GM23338 (cell line): ENCODE measurements at regions not wholly inside any gene's neighbourhood (a gene's known extent, or its start where the extent isn't known, plus 50 kb on each side); places are given as distances from the start of the nearest gene placed in this dataset.

Experiments used
- EZH2 ChIP-seq: fragments of 200-600 bp; sonication (generic); IDR thresholded peaks from one replicate; pipeline ENCODE4 v1.8.0; 2017; ENCODE audit warnings: antibody characterized with exemption, mild to moderate bottlenecking, low read depth; ENCODE audit not compliant: unreplicated experiment
- EZH2phosphoT487 ChIP-seq: fragments of 200-600 bp; sonication (generic); IDR thresholded peaks from one replicate; pipeline ENCODE4 v1.8.1; 2018; ENCODE audit warnings: antibody characterized with exemption; ENCODE audit not compliant: unreplicated experiment
- POLR2AphosphoS5 ChIP-seq: IDR thresholded peaks from 2 replicates; pipeline ENCODE4 v1.6.1; 2016; ENCODE audit warnings: antibody characterized with exemption, low read depth
- REST ChIP-seq: IDR thresholded peaks from one replicate; pipeline ENCODE4 v1.6.1; 2018; ENCODE audit warnings: antibody characterized with exemption; ENCODE audit not compliant: unreplicated experiment
- TF ChIP-seq, protein P1 (sequence below), 2 experiments: fragments of 200-600 bp in 1 of 2; sonication (generic) in 1 of 2; conservative IDR thresholded peaks; 2 replicates each; pipeline versions ENCODE4 v1.5.1 to v1.6.1; 2016 to 2017; ENCODE audit warnings: antibody characterized with exemption in 2 of 2, low read depth in 2 of 2, mild to moderate bottlenecking in 2 of 2, moderate library complexity in 1 of 2
- TF ChIP-seq, protein P2 (sequence below): IDR thresholded peaks from 2 replicates; pipeline ENCODE4 v1.6.1; 2016; ENCODE audit warnings: antibody characterized with exemption

GRCh38 chrX:131677655-131678628 lies 134.1 kb downstream of the OR13H1 start:
- TF ChIP-seq, protein P1, sequence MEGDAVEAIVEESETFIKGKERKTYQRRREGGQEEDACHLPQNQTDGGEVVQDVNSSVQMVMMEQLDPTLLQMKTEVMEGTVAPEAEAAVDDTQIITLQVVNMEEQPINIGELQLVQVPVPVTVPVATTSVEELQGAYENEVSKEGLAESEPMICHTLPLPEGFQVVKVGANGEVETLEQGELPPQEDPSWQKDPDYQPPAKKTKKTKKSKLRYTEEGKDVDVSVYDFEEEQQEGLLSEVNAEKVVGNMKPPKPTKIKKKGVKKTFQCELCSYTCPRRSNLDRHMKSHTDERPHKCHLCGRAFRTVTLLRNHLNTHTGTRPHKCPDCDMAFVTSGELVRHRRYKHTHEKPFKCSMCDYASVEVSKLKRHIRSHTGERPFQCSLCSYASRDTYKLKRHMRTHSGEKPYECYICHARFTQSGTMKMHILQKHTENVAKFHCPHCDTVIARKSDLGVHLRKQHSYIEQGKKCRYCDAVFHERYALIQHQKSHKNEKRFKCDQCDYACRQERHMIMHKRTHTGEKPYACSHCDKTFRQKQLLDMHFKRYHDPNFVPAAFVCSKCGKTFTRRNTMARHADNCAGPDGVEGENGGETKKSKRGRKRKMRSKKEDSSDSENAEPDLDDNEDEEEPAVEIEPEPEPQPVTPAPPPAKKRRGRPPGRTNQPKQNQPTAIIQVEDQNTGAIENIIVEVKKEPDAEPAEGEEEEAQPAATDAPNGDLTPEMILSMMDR (conservative IDR thresholded peaks at IDR 0.05; ENCODE audit: low read depth in 2 of 2): peak; percentile 62 to 83
- TF ChIP-seq EZH2 (no peak), EZH2phosphoT487 (no peak), REST (no peak), POLR2AphosphoS5 (no peak)
- TF ChIP-seq, protein P2, sequence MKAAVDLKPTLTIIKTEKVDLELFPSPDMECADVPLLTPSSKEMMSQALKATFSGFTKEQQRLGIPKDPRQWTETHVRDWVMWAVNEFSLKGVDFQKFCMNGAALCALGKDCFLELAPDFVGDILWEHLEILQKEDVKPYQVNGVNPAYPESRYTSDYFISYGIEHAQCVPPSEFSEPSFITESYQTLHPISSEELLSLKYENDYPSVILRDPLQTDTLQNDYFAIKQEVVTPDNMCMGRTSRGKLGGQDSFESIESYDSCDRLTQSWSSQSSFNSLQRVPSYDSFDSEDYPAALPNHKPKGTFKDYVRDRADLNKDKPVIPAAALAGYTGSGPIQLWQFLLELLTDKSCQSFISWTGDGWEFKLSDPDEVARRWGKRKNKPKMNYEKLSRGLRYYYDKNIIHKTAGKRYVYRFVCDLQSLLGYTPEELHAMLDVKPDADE: no peak
